GM12873 (cell line): ENCODE measurements at regions not wholly inside any gene's neighbourhood (a gene's known extent, or its start where the extent isn't known, plus 50 kb on each side); places are given as distances from the start of the nearest gene placed in this dataset.

Experiments used
- TF ChIP-seq, protein P1 (sequence below): IDR thresholded peaks from 2 replicates; pipeline ENCODE4 v1.5.1; 2012; ENCODE audit warnings: low read depth, mild to moderate bottlenecking, moderate library complexity, low read length, control low read depth; ENCODE audit not compliant: insufficient read depth; ENCODE audit errors: missing control alignments

GRCh38 chr14:106177266-106178246 is 651.2 kb downstream of the TMEM121 start:
- TF ChIP-seq, protein P1, sequence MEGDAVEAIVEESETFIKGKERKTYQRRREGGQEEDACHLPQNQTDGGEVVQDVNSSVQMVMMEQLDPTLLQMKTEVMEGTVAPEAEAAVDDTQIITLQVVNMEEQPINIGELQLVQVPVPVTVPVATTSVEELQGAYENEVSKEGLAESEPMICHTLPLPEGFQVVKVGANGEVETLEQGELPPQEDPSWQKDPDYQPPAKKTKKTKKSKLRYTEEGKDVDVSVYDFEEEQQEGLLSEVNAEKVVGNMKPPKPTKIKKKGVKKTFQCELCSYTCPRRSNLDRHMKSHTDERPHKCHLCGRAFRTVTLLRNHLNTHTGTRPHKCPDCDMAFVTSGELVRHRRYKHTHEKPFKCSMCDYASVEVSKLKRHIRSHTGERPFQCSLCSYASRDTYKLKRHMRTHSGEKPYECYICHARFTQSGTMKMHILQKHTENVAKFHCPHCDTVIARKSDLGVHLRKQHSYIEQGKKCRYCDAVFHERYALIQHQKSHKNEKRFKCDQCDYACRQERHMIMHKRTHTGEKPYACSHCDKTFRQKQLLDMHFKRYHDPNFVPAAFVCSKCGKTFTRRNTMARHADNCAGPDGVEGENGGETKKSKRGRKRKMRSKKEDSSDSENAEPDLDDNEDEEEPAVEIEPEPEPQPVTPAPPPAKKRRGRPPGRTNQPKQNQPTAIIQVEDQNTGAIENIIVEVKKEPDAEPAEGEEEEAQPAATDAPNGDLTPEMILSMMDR, result peak; percentile 1

- TF ChIP-seq, protein P1, result no peak
Measured at GRCh38 chr14:106179761-106180160, 653.4 kb downstream of the TMEM121 start.

- TF ChIP-seq, protein P1, result peak; percentile 45
Measured at GRCh38 chr14:106185837-106186233, 659.5 kb downstream of the TMEM121 start.

GRCh38 chr14:106187216-106187615 is 660.8 kb downstream of the TMEM121 start:
- TF ChIP-seq, protein P1, result no peak

- TF ChIP-seq, protein P1, result peak; percentile 29
Measured at GRCh38 chr14:106196459-106196858, 670.1 kb downstream of the TMEM121 start.

- TF ChIP-seq, protein P1, result no peak
Measured at GRCh38 chr14:106199097-106199496, 672.7 kb downstream of the TMEM121 start.

- TF ChIP-seq, protein P1, result no peak
Measured at GRCh38 chr14:106200541-106201315, 674.3 kb downstream of the TMEM121 start.
